ENCODE measurements at regions not wholly inside any gene's neighbourhood (a gene's known extent, or its start where the extent isn't known, plus 50 kb on each side); places are given as distances from the start of the nearest gene placed in this dataset.
"Not testable (repeated sequence)": the region's sequence is repeated elsewhere in the genome, so short reads cannot be mapped to it uniquely, and the experiment has no call there.

- no peak for DNase-seq (ENCODE audit: low read depth)
Measured at GRCh38 chrX:39399387-39399786, 598.1 kb downstream of the MID1IP1 start.

DNA sequence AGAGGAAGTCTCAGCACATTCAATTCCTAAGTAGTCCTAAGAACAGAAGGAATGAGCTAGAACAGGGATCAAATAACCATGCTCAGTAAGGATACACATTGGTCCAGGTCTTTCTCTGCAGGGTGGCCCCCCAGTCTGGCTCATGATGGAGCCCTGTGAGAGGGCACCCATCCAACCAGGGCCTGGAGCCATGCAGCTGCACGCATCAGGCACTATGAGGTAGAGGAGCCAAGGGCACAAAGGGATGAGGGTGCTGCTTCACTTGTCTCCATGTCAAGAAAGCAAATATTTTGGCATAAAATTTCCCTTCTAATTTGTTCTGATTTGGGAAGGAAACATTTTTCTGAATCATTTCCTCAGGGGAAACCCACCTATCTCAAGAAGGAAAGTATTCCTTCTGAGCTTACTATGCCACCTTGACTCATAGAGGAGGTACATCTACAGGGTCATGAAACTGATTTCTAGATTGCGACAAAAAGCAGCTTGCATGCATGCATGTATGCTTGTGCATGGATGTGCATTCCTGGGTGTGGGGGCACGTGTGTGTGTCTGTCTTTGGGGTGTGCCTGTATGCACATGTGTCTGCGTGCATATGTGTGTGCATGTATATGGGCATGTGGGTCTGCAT is 600.3 kb downstream of the MID1IP1 start:
- DNase-seq (ENCODE audit: low read depth) = no peak

- no peak for DNase-seq (ENCODE audit: low read depth)
Measured at GRCh38 chrX:39402158-39402557, 600.9 kb downstream of the MID1IP1 start.

GRCh38 chrX:39406799-39407198 is 605.5 kb downstream of the MID1IP1 start:
- no peak for DNase-seq (ENCODE audit: low read depth)

DNA sequence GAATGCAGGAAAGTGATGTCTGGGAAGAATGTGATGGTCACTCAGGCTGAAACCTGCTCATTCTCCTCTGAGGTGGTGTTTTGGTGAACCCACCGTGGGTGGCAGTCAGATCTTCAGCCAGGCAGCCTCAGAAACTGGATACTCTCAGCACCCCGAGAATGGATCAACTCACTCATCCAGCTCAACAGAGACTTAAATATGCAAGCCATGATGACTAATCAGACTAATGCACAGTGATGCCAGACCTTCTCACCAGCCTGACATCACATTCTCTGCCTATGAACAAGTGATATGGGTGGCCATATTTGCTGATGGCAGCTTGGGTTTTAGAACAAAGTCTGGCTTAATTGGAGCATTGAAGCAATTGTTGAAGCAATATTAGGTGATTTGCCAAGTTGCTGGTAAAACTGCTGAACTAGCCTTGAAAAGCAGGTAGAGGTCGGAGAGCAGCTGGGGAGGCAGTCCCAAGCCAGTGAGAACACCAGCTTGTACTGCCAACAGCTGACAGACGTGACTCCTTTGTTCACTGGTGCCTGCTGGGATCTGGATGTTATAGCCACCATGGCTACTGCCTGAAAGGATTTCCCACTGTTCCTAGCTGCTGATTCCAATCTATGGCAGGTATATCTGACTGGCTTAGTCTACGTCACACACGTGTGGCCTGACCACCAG is 608.1 kb downstream of the MID1IP1 start:
- DNase-seq (ENCODE audit: low read depth) = peak; percentile 22

- DNase-seq (ENCODE audit: low read depth) = no peak
Measured at GRCh38 chrX:39414290-39414854, 613.1 kb downstream of the MID1IP1 start.

DNA sequence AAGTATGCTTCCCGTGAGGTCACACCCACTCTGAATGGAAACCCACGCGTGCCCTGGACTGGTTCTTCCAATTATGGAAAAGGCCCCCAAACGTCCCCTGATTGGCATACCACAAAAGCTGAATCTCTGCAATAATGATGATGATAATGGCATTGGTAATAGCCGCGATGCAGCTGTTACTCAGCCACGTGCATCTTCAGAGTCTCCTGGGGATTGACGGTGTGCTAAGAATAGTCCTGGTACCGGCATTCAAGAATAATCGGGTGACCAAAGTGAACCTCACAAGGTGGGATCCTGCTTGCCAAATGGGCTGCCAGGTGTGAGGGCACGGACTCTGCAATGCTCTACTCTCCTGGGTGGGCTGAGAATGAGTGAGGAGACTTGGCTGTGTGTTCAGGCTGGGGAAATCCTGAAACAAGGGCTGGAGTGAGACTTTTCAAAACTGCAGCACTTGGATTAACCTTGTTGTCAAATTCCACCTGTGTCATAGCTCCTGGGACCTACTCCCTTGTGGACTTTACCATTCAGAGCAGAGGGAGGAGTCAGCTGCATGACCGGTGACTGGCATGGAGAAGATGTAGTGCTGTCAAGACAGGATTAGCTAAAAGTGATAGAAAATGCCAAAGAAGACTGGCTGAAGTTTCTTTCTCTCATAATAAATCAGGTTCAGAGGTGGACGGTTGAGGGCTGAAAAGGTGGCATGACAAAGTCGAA is 615.4 kb downstream of the MID1IP1 start:
- no peak for DNase-seq (ENCODE audit: low read depth)

DNA sequence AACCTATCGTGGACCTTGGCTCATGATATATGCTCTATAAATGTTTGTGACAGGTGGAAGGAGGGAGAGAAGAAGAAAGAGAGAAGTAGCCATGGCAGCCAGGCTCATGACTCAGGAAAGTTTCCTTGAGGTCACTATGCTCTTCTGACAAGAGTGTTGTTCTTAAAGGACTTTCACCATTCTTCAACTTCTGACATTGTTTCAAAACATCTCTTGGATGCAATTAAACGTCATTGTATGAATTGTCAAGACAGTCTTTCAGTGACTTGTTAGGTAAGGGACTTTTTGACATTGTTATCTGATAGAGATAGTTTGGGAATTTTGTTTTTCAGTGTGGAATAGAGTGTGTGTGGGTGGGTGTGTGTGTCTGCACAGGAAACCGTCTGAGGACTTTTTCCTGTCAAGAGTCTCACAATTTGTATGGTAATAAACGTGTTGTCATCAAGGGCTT is 617.0 kb downstream of the MID1IP1 start:
- no peak for DNase-seq (ENCODE audit: low read depth)

- no peak for DNase-seq (ENCODE audit: low read depth)
Measured at GRCh38 chrX:39418731-39419638, 617.7 kb downstream of the MID1IP1 start.

GRCh38 chrX:39421006-39421405 is 619.7 kb downstream of the MID1IP1 start:
- DNase-seq (ENCODE audit: low read depth) = no peak

DNA sequence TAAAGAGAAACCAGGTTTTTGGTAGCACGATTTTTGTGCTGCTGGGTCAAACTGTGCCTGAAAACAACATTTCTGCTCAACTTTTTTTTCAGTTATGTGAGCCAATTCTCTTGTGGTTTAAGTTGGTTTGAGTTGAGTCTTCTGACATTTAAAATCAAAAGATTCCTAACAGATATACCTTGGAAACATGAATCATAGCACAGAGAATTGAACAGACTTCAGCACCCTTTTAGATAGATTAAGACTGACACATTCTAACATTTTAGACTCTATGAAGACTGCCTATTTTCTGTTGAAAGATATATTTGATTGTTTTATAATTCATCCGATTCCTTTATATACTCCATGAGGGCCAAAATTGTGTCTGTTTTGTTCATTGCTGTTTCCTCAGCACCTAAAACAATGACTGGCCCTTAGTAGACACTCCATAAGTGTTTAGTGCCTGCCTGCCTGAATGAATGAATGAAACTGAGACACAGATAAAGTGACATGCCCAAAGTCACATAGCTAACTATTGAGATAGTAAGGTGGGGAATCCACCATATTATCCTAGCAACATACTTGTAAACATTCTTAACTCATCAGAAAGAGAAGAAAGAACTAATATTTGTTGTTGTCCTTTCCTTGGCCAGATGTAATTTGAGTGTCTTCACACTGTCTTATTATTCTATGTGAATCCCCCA is 624.0 kb downstream of the MID1IP1 start:
- no peak for DNase-seq (ENCODE audit: low read depth)

DNA sequence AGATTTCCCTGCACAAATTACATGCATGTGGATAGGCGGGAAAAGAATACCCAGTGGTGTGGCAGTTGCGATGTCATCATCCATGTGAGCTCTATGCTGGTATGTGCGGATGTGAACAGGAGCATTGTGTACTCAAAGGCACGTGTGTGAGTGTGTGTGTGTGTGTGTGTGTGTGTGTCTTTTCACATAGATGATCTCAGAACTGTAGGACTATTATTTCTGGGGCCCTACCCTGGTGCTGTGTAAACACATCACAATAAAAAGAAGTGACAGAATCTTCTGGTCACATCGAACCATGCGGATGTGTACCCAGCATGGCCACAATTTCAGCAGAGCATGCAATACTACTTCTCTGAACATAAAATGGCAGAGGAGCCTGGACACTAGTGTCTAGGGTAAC is 624.8 kb downstream of the MID1IP1 start:
- no peak for DNase-seq (ENCODE audit: low read depth)

DNA sequence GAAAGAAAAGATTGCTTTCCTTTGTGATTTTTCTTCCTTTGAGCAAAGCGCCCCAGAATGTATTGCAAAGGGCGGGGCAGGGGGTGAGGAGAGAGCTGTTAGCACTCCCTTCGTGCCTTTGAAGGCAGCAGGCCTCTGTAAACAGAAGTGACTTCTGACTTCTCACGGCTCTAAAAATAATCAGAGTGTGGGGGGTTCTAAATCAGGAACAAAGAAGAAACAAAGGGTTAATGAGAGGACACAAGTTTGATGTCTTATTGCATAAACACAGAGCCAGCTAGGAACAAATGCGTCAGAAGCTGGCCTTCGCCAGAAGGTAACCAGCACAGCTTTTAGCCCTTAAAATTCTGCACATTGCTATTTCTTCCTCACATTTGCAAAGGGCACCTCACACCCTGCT is 626.2 kb downstream of the MID1IP1 start:
- no peak for DNase-seq (ENCODE audit: low read depth)

DNA sequence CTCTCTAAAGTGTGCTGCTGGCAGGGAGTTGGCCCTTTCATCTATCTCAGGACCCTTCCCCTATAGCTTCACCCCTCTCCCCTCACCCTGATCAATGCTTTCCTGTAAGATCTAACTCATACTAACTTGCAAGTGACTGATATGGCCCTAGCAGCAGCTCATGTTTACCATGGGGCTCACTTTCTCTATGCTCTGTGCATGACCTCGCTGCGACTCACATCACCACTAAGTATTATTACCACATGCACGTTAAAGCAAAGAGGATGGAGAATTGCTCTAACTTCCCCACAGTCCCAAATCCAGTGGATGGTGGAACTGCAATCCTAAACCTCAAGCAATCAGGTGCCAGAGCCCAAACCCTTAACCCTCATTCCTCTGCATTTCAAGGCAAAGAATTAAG is 626.6 kb downstream of the MID1IP1 start:
- peak; percentile 57 for DNase-seq (ENCODE audit: low read depth)

DNA sequence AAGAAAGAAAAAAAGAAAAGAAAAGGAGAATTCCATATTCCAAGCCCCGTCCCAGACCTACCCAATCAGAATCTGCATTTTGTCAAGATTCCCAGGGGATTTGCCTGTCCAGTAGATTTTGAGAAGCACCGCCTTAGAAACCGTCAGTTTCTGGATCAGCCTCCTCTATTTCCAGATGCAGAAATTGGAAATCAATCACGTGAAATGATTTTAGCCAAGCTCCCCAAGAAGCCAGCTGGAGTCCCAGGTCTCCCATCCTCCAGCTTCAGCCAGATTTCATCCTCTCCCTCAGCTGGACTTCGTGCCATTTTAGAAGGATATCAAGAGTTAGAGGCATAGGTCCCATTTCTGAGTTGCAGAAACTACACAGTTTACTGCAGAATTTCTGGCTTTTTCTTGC is 629.3 kb downstream of the MID1IP1 start:
- no peak for DNase-seq (ENCODE audit: low read depth)

DNA sequence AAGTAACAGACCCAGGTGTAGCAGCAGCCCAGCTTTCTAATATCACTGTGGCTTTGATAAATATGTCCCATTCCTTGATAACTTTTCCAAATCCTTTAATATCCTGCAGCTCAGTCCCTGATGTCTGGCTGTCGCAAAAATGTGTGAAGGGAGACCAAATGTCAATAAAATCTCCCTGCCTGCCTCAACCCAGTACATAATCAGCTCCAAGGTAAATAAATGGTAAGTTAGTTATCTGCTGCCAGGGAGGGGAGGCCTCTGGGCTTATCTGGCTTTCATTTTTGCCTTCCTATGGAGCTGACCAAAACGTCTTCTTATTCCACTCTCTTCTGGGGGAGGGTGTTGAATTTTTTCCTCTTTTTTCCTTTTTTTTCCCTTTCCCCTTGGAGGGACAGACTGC is 630.6 kb downstream of the MID1IP1 start:
- DNase-seq (ENCODE audit: low read depth) = no peak

- peak; percentile 46 for DNase-seq (ENCODE audit: low read depth)
Measured at GRCh38 chrX:39434671-39435070, 633.4 kb downstream of the MID1IP1 start.

DNA sequence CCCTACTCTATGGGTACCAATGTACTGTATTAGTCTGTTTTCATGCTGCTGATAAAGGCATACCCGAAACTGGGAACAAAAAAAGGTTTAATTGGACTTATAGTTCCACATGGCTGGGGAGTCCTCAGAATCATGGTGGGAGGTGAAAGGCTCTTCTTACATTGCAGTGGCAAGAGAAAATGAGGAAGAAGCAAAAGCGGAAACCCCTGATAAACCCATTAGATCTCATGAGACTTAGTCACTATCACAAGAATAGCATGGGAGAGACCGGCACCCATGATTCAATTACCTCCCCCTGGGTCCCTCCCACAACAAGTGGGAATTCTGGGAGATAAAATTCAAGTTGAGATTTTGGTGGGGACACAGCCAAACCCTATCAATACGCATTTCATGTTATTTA is 635.3 kb downstream of the MID1IP1 start:
- DNase-seq (ENCODE audit: low read depth) = not testable (repeated sequence)

GRCh38 chrX:39437670-39438441 is 636.6 kb downstream of the MID1IP1 start:
- DNase-seq (ENCODE audit: low read depth) = no peak
